ENCODE measurements at regions not wholly inside any gene's neighbourhood (a gene's known extent, or its start where the extent isn't known, plus 50 kb on each side); places are given as distances from the start of the nearest gene placed in this dataset.

DNA sequence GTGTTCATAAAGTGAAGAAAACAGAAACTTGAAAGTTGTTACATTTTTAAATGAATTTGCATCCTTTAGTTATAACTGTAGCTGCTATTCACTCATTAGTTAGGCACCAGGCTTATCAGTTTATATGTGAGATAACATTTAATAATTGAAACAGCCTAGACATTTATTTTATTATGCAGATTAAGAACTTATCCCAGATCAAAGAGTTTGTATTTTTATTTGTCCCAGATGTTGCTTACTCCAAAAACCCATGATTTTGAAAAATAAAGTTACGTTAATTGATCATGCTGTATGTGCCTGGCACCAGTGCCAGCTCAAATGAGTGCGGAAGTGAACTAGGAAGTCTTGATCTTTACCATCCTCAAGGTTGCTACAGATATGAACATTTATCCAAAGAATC is 172.7 kb upstream of the CARD18 start:
- ChIA-PET POLR2A (no interaction called here), RAD21 (ENCODE audit: low non-redundant PET in 1 of 2, low total read pairs in 2 of 2, uncharacterized antibody in 2 of 2, unreplicated experiment in 2 of 2) (no interaction called here), CTCF (no interaction called here)
- Histone ChIP-seq H3K4me1 (ENCODE audit: control insufficient read depth in 1 of 2, insufficient read depth in 2 of 2, low read length in 2 of 2) (no peaks in the 10 kb centered on the region), H3K79me2 (ENCODE audit: insufficient read depth, low read length) (no peaks in the 10 kb centered on the region), H4K20me1 (ENCODE audit: insufficient read depth) (no peaks in the 10 kb centered on the region), H3K27me3 (ENCODE audit: insufficient read depth, low read length) (no peaks in the 10 kb centered on the region), H3K27ac (ENCODE audit: low read depth, low read length) (no peak overlapping the region), H3K9ac (ENCODE audit: low read length) (no peak overlapping the region), H2AFZ (ENCODE audit: low read depth, low read length, poor library complexity, severe bottlenecking) (no peak overlapping the region), H3K36me3 (ENCODE audit: control insufficient read depth in 1 of 2, insufficient read depth in 2 of 2, low read length in 2 of 2) (no peaks in the 10 kb centered on the region), H3K4me2 (ENCODE audit: low read length) (no peak overlapping the region), H3K9me3 (ENCODE audit: control insufficient read depth in 1 of 2, insufficient read depth in 1 of 2, low read depth in 1 of 2, low read length in 2 of 2) (no peaks in the 10 kb centered on the region), H3K4me3 (replicated peaks in 1 of 2; ENCODE audit: low read depth in 1 of 2, low read length in 2 of 2) (no peak overlapping the region), H3K9me2 (ENCODE audit: insufficient read depth) (no peaks in the 10 kb centered on the region)
- intact Hi-C loops (cut with micrococcal nuclease) = no loop called here
- BruUV-seq (replicated peaks) = no TSS peak
- TF ChIP-seq EZH2 (IDR thresholded peaks at IDR 0.05) (no peak), POLR2A (IDR thresholded peaks at IDR 0.05; ENCODE audit: borderline replicate concordance, extremely low read depth, insufficient read depth, insufficient read length) (no peak), SP1 (IDR thresholded peaks at IDR 0.05; ENCODE audit: low read depth) (no peak), YY1 (IDR thresholded peaks at IDR 0.05; ENCODE audit: extremely low read depth, insufficient replicate concordance, low read depth, low read length) (no peak), SRF (IDR thresholded peaks at IDR 0.05; ENCODE audit: low read depth) (no peak), SIN3A (IDR thresholded peaks at IDR 0.05; ENCODE audit: low read depth) (no peak), EZH2phosphoT487 (IDR thresholded peaks at IDR 0.05; ENCODE audit: borderline replicate concordance) (no peak), ZFX (IDR thresholded peaks at IDR 0.05) (no peak)
- TF ChIP-seq, protein P1, sequence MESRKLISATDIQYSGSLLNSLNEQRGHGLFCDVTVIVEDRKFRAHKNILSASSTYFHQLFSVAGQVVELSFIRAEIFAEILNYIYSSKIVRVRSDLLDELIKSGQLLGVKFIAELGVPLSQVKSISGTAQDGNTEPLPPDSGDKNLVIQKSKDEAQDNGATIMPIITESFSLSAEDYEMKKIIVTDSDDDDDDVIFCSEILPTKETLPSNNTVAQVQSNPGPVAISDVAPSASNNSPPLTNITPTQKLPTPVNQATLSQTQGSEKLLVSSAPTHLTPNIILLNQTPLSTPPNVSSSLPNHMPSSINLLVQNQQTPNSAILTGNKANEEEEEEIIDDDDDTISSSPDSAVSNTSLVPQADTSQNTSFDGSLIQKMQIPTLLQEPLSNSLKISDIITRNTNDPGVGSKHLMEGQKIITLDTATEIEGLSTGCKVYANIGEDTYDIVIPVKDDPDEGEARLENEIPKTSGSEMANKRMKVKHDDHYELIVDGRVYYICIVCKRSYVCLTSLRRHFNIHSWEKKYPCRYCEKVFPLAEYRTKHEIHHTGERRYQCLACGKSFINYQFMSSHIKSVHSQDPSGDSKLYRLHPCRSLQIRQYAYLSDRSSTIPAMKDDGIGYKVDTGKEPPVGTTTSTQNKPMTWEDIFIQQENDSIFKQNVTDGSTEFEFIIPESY (IDR thresholded peaks at IDR 0.05; ENCODE audit: extremely low read depth, insufficient replicate concordance, low read length) = no peak
- TF ChIP-seq, protein P2, sequence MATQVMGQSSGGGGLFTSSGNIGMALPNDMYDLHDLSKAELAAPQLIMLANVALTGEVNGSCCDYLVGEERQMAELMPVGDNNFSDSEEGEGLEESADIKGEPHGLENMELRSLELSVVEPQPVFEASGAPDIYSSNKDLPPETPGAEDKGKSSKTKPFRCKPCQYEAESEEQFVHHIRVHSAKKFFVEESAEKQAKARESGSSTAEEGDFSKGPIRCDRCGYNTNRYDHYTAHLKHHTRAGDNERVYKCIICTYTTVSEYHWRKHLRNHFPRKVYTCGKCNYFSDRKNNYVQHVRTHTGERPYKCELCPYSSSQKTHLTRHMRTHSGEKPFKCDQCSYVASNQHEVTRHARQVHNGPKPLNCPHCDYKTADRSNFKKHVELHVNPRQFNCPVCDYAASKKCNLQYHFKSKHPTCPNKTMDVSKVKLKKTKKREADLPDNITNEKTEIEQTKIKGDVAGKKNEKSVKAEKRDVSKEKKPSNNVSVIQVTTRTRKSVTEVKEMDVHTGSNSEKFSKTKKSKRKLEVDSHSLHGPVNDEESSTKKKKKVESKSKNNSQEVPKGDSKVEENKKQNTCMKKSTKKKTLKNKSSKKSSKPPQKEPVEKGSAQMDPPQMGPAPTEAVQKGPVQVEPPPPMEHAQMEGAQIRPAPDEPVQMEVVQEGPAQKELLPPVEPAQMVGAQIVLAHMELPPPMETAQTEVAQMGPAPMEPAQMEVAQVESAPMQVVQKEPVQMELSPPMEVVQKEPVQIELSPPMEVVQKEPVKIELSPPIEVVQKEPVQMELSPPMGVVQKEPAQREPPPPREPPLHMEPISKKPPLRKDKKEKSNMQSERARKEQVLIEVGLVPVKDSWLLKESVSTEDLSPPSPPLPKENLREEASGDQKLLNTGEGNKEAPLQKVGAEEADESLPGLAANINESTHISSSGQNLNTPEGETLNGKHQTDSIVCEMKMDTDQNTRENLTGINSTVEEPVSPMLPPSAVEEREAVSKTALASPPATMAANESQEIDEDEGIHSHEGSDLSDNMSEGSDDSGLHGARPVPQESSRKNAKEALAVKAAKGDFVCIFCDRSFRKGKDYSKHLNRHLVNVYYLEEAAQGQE (IDR thresholded peaks at IDR 0.05; ENCODE audit: low read depth) = no peak
- no peak for ATAC-seq
- DNase-seq (ENCODE audit: low read depth, low spot score) = no peak

All from HCT116 (cell line).